ENCODE measurements at regions not wholly inside any gene's neighbourhood (a gene's known extent, or its start where the extent isn't known, plus 50 kb on each side); places are given as distances from the start of the nearest gene placed in this dataset.
A peak's percentile ranks its signal among the peaks of the same experiment; 100 is the strongest.

DNA sequence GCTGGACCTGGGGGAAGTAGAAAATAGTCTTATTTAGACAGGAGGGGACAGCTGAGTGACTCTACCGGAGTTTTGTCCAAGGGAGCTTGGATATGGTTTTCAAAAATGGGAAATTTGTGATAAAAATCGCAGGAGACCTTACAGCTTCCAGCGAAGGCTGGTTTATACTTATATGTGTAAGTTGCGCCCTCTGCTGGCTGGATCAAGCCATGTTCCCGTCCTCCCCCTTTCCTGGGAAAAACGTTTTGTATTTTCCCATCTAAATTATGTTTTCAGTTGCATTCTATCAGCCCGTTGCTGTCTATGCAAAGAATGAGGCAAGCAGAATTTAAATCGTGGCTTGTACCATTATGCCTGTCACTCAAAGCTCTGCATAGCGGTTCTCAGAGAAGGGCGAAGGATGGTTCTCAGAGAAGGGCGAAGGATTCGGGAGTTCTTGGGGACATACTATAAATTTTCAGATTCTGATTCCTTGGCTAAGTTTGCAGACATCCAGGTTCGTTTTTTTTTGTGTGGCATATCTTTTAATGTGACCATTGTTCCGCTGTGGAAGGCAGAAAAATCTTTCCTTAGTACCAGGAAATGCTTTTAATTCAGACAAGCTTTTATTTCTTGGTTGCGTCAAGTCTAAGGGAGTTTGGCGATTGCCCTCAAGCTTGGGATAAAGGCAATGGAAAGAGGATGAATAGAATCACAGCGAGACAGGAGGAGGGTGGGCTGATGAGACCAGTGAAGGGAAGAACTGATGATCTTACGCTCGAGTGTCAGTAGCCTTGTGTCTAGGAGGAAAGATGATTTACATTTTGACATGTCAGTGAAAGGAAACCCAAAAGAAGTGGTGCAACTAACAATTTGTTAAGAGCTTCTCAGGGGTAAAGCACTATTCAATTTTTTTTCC lies 128.5 kb upstream of the ARX start:
- POLR2A ChIA-PET, result interaction anchor here (0.6 kb wide), 1 partner anchor 138 kb away, joined by 4 read pairs; no protein-coding TSS in a partner anchor
- Mint-ChIP-seq H3K27me3 (peaks cover 5% of the 10 kb centered on the region), H3K27ac (no peak overlapping the region), H3K4me3 (no peak overlapping the region), H3K4me1 (ENCODE audit: low read depth) (no peaks in the 10 kb centered on the region), H3K36me3 (ENCODE audit: low read depth) (no peaks in the 10 kb centered on the region), H3K9me3 (no peaks in the 10 kb centered on the region)
- CTCF ChIA-PET, result interaction anchor here (0.5 to 3.2 kb wide), 13 partner anchors 12 to 885 kb away, joined by 3 to 24 read pairs (median 5); no protein-coding TSS in a partner anchor
- peak; percentile 45 for DNase-seq
- ATAC-seq, result no peak
- TF ChIP-seq, protein P1, sequence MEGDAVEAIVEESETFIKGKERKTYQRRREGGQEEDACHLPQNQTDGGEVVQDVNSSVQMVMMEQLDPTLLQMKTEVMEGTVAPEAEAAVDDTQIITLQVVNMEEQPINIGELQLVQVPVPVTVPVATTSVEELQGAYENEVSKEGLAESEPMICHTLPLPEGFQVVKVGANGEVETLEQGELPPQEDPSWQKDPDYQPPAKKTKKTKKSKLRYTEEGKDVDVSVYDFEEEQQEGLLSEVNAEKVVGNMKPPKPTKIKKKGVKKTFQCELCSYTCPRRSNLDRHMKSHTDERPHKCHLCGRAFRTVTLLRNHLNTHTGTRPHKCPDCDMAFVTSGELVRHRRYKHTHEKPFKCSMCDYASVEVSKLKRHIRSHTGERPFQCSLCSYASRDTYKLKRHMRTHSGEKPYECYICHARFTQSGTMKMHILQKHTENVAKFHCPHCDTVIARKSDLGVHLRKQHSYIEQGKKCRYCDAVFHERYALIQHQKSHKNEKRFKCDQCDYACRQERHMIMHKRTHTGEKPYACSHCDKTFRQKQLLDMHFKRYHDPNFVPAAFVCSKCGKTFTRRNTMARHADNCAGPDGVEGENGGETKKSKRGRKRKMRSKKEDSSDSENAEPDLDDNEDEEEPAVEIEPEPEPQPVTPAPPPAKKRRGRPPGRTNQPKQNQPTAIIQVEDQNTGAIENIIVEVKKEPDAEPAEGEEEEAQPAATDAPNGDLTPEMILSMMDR (IDR thresholded peaks at IDR 0.05), result peak; percentile 72
- intact Hi-C loops (cut with micrococcal nuclease), result loop anchor here (10.0 kb wide), 1 partner anchor 129 kb away; the partner anchor contains the start of gene ARX

DNA sequence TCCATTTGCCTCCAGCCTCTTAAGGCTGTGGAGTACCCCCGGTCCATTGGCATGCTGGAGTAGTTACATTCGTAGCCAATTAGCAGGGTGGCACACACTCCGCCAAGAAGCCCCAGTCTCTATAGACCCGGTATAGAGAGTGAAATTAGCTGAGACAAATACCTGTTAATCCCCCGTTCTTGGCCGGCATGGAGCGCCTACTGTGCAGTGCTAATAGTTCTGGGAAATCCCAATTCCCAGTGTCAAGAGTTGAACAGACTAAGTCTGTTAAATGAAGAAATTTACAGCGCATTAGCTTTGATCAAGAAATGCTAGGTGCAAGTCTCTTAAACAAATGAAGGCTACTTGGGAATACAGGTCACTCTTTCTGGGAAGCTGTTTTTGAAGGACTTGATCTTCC lies 127.8 kb upstream of the ARX start:
- Mint-ChIP-seq H3K27ac (no peak overlapping the region), H3K36me3 (ENCODE audit: low read depth) (no peaks in the 10 kb centered on the region), H3K4me1 (ENCODE audit: low read depth) (no peaks in the 10 kb centered on the region), H3K4me3 (no peak overlapping the region), H3K9me3 (no peaks in the 10 kb centered on the region), H3K27me3 (peaks cover 5% of the 10 kb centered on the region)
- DNase-seq (no peak), ATAC-seq (no peak)
- ChIA-PET POLR2A (interaction anchor here (0.6 kb wide), 1 partner anchor 138 kb away, joined by 4 read pairs; no protein-coding TSS in a partner anchor), CTCF (interaction anchor here (0.5 to 3.2 kb wide), 12 partner anchors 12 to 884 kb away, joined by 3 to 24 read pairs (median 5); no protein-coding TSS in a partner anchor)
- intact Hi-C loops (cut with micrococcal nuclease), result loop anchor here (10.0 kb wide), 1 partner anchor 129 kb away; the partner anchor contains the start of gene ARX
- TF ChIP-seq, protein P1 (IDR thresholded peaks at IDR 0.05), result no peak

DNA sequence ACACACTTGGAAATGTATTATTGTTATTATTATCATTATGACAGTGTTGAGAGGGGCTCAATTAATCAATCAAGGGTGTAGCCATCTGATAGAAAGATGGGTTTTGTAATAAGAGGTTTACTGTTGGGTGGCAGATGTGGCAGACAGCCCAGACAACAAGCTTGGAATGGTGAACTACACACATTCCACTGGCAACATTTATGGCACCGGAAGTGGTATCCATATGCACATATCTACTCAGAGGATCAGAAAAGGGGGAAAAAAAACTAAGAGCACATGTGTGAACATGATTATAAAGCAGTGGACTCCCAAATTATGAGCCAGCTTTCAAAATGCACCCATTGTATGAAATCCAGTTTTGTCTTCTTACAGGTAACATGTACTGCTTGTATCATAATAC lies 125.9 kb upstream of the ARX start:
- no peaks in the 10 kb centered on the region for H3K9me3 Mint-ChIP-seq
- peaks cover 5% of the 10 kb centered on the region for H3K27me3 Mint-ChIP-seq
- no peaks in the 10 kb centered on the region for H3K4me1 Mint-ChIP-seq (ENCODE audit: low read depth)
- ATAC-seq, result no peak
- no peak for DNase-seq
- intact Hi-C loops (cut with micrococcal nuclease), result loop anchor here (10.0 kb wide), 1 partner anchor 127 kb away; the partner anchor contains the start of gene ARX
- H3K4me3 Mint-ChIP-seq, result no peak overlapping the region
- POLR2A ChIA-PET, result no interaction called here
- no peak overlapping the region for H3K27ac Mint-ChIP-seq
- no peaks in the 10 kb centered on the region for H3K36me3 Mint-ChIP-seq (ENCODE audit: low read depth)
- TF ChIP-seq, protein P1 (IDR thresholded peaks at IDR 0.05), result no peak
- CTCF ChIA-PET, result no interaction called here

DNA sequence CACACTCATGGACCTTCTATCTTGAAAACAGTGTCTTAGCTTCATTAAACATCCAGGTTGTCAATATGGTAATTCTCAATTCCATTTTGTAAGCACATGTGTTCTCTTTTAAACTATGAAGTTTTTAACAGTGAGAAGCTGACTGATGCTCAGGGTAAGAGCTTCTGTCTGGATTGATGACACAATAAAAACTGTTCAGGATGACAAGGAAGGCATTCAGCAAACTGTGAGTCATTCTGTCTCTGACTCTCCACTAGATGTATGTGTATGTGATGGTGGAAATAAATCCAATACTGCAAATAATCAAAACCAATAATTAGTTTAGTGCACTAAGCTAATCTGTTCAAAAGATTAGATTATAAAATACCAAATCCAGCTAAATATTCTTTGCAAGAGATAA lies 115.3 kb upstream of the ARX start:
- TF ChIP-seq, protein P1 (IDR thresholded peaks at IDR 0.05), result no peak
- no peak overlapping the region for H3K4me3 Mint-ChIP-seq
- H3K36me3 Mint-ChIP-seq (ENCODE audit: low read depth), result no peaks in the 10 kb centered on the region
- ChIA-PET CTCF (interaction anchor here (2.3 kb wide), 1 partner anchor 13 kb away, joined by 10 read pairs; no protein-coding TSS in a partner anchor), POLR2A (no interaction called here)
- ATAC-seq (no peak), DNase-seq (no peak)
- peaks cover 2% of the 10 kb centered on the region for H3K27me3 Mint-ChIP-seq
- H3K9me3 Mint-ChIP-seq, result no peaks in the 10 kb centered on the region
- H3K4me1 Mint-ChIP-seq (ENCODE audit: low read depth), result no peaks in the 10 kb centered on the region
- no peak overlapping the region for H3K27ac Mint-ChIP-seq
- intact Hi-C loops (cut with micrococcal nuclease), result no loop called here

DNA sequence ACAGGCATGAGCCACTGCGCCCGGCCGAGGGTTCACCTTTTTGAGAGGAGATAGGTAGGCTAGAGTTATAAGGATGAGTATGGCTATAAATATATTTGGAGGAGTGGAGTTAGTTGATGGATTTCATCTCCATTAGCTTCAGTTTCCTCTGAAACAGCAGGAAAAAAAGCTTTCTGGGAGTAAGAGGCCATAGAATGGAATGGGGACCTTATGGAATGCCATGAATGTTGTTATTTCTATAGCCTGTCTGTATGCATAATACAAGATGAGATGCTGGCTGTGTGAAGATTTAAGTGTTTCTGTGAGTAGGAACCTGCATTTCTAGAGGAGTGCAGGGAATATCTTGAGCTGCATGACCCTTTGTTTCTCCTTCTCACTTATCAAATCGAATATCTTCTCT lies 114.9 kb upstream of the ARX start:
- TF ChIP-seq, protein P1 (IDR thresholded peaks at IDR 0.05), result no peak
- intact Hi-C loops (cut with micrococcal nuclease), result no loop called here
- POLR2A ChIA-PET, result no interaction called here
- ATAC-seq (no peak), DNase-seq (no peak)
- H3K36me3 Mint-ChIP-seq (ENCODE audit: low read depth), result no peaks in the 10 kb centered on the region
- CTCF ChIA-PET, result interaction anchor here (2.3 kb wide), 1 partner anchor 14 kb away, joined by 10 read pairs; no protein-coding TSS in a partner anchor
- no peaks in the 10 kb centered on the region for H3K4me1 Mint-ChIP-seq (ENCODE audit: low read depth)
- peaks cover 2% of the 10 kb centered on the region for H3K27me3 Mint-ChIP-seq
- H3K4me3 Mint-ChIP-seq, result no peak overlapping the region
- H3K27ac Mint-ChIP-seq, result no peak overlapping the region
- H3K9me3 Mint-ChIP-seq, result no peaks in the 10 kb centered on the region
